ENCODE measurements at regions not wholly inside any gene's neighbourhood (a gene's known extent, or its start where the extent isn't known, plus 50 kb on each side); places are given as distances from the start of the nearest gene placed in this dataset.

GRCh38 chr4:123093236-123093635, 170.8 kb upstream of the NUDT6 start:
- FAIRE-seq (no peak), DNase-seq (ENCODE audit: low spot score) (no peak)

- DNase-seq (ENCODE audit: low spot score) (no peak), FAIRE-seq (no peak)
Measured at GRCh38 chr4:123096038-123096437, 173.6 kb upstream of the NUDT6 start.

- DNase-seq (ENCODE audit: low spot score) (peak; percentile 24), FAIRE-seq (peak; percentile 40)
Measured at GRCh38 chr4:123102897-123103471, 180.6 kb upstream of the NUDT6 start.

GRCh38 chr4:123104310-123105025, 182.1 kb upstream of the NUDT6 start:
- no peak for DNase-seq (ENCODE audit: low spot score)
- FAIRE-seq: no peak

GRCh38 chr4:123105026-123105420, 182.6 kb upstream of the NUDT6 start:
- FAIRE-seq (no peak), DNase-seq (ENCODE audit: low spot score) (no peak)

- no peak for FAIRE-seq
Measured at GRCh38 chr4:123106747-123107146, 184.3 kb upstream of the NUDT6 start.

GRCh38 chr4:123107444-123108252, 185.3 kb upstream of the NUDT6 start:
- FAIRE-seq: no peak
- DNase-seq (ENCODE audit: low spot score): no peak

More at GRCh38 chr4:123106747-123107146, 184.3 kb upstream of the NUDT6 start:
- no peak for DNase-seq (ENCODE audit: low spot score)

- no peak for DNase-seq (ENCODE audit: low spot score)
- no peak for FAIRE-seq
Measured at GRCh38 chr4:123109139-123109538, 186.7 kb upstream of the NUDT6 start.

GRCh38 chr4:123110147-123110546, 187.8 kb upstream of the NUDT6 start:
- DNase-seq (ENCODE audit: low spot score) (no peak), FAIRE-seq (no peak)

GRCh38 chr4:123110685-123111084, 188.3 kb upstream of the NUDT6 start:
- no peak for DNase-seq (ENCODE audit: low spot score)
- FAIRE-seq: no peak

GRCh38 chr4:123113155-123113554, 190.8 kb upstream of the NUDT6 start:
- FAIRE-seq (no peak), DNase-seq (ENCODE audit: low spot score) (no peak)

GRCh38 chr4:123114084-123114914, 191.9 kb upstream of the NUDT6 start:
- DNase-seq (ENCODE audit: low spot score): no peak
- FAIRE-seq: no peak

GRCh38 chr4:123114915-123115756, 192.7 kb upstream of the NUDT6 start:
- FAIRE-seq (no peak), DNase-seq (ENCODE audit: low spot score) (no peak)

GRCh38 chr4:123116412-123116811, 194.0 kb upstream of the NUDT6 start:
- DNase-seq (ENCODE audit: low spot score) (no peak), FAIRE-seq (no peak)

- FAIRE-seq (no peak), DNase-seq (ENCODE audit: low spot score) (peak; percentile 10)
Measured at GRCh38 chr4:123120473-123120872, 198.1 kb upstream of the NUDT6 start.

- DNase-seq (ENCODE audit: low spot score) (peak; percentile 8), FAIRE-seq (no peak)
Measured at GRCh38 chr4:123121241-123121907, 199.0 kb upstream of the NUDT6 start.

- no peak for FAIRE-seq
- no peak for DNase-seq (ENCODE audit: low spot score)
Measured at GRCh38 chr4:123125477-123125876, 203.1 kb upstream of the NUDT6 start.

- DNase-seq (ENCODE audit: low spot score): no peak
Measured at GRCh38 chr4:123127218-123127617, 204.8 kb upstream of the NUDT6 start.

GRCh38 chr4:123127875-123128274, 205.5 kb upstream of the NUDT6 start:
- no peak for FAIRE-seq
- no peak for DNase-seq (ENCODE audit: low spot score)

More at GRCh38 chr4:123127218-123127617, 204.8 kb upstream of the NUDT6 start:
- FAIRE-seq: no peak

Measured in RCC 7860 (cell line).